Heart right ventricle (tissue), 16 donors: ENCODE measurements at regions not wholly inside any gene's neighbourhood (a gene's known extent, or its start where the extent isn't known, plus 50 kb on each side); places are given as distances from the start of the nearest gene placed in this dataset.

Experiments
- ATAC-seq, 8 donors: fragments of 200-7000 bp; cut with Tn5 transposase; one replicate each; pipeline ENCODE4 v1.9.1; 2020; ENCODE audit warnings: mild to moderate bottlenecking in 8 of 8, moderate library complexity in 8 of 8, moderate number of reproducible peaks in 1 of 8
- DNase-seq, 2 donors: peaks; one replicate each; pipeline ENCODE4 v3.0.0-alpha.2; 2020
- H3K27ac ChIP-seq, 10 donors: fragments of 200-600 bp; sonication (generic) in 2 of 10; one replicate each; pipeline versions ENCODE4 v1.5.0 to v1.8.0; 2020 to 2022; ENCODE audit warnings: mild to moderate bottlenecking in 3 of 10
- H3K27me3 ChIP-seq, 7 donors: fragments of 200-600 bp; one replicate each; pipeline ENCODE4 v1.8.0; 2021 to 2022; ENCODE audit warnings: mild to moderate bottlenecking in 2 of 7
- H3K36me3 ChIP-seq, 9 donors: fragments of 200-600 bp; sonication (generic) in 1 of 9; one replicate each; pipeline versions ENCODE4 v1.5.0 to v1.8.0; 2020 to 2022; ENCODE audit warnings: mild to moderate bottlenecking in 2 of 9
- H3K4me1 ChIP-seq, 9 donors: fragments of 200-600 bp; sonication (generic) in 1 of 9; one replicate each; pipeline versions ENCODE4 v1.5.0 to v1.8.0; 2020 to 2022; ENCODE audit warnings: mild to moderate bottlenecking in 4 of 9
- H3K4me3 ChIP-seq, 10 donors: fragments of 200-600 bp; sonication (generic) in 2 of 10; one replicate each; pipeline versions ENCODE4 v1.5.0 to v1.8.0; 2020 to 2022; ENCODE audit warnings: mild to moderate bottlenecking in 7 of 10, moderate library complexity in 2 of 10
- H3K9me3 ChIP-seq, 11 donors: fragments of 200-600 bp in 10 of 11; sonication (generic) in 2 of 11; one replicate each; pipeline versions ENCODE4 v1.5.0 to v1.8.0; 2013 to 2022; ENCODE audit warnings: mild to moderate bottlenecking in 2 of 11, control low read depth in 1 of 11, moderate library complexity in 1 of 11
- WGBS, 2 donors: extraction: QIAGEN DNeasy Blood & Tissue Kit; methylation state at CpG; one replicate each; pipeline ENCODE4 v1.1.7; 2013; ENCODE audit warnings: inconsistent platforms in 1 of 2; 5-methylcytosine and 5-hydroxymethylcytosine counted together
- intact Hi-C, 10 donors: fragments of 100-400 bp; cut with DNase I; formaldehyde crosslinking; loops; one replicate each; pipeline versions ENCODE4 v1.11.1 to v1.14.2; 2022
- TF ChIP-seq, protein P1 (sequence below), 9 donors: fragments of 200-600 bp; sonication (generic) in 2 of 9; IDR thresholded peaks; one replicate each; pipeline versions ENCODE4 v1.5.0 to v1.8.0; 2021 to 2022; ENCODE audit warnings: antibody characterized with exemption in 9 of 9, mild to moderate bottlenecking in 5 of 9, moderate library complexity in 1 of 9
- donor health status: Arrhythmogenic right ventricular cardiomyopathy.
- donor health status: ischemic (EF 13 %, LVEDD 7.1; RV severe dilation, severe dysfunction).
- donor health status: healthy with polysubstance abuse.
- donor health status: DM: no; HTN: yes; CAD: no.
- donor health status: DM: no; HTN: no; CAD: no.
- donor health status: ischemic (EF 25% LVEDD 6.9; RV normal size, moderate dysfunction).
- donor health status: ischemic (EF 25% LVEDD 5.7; RV mildly dilated, moderate dysfunction).
- donor health status: healthy.
- donor health status: DM: yes; HTN: yes; CAD: no.
- donor health status: Ischemic cardiomyopathy.
- donor health status: ischemic (EF 35%, LVEDD 5.7; RV mildly dilated, moderate dysfunction).
- donor health status: nonischemic (EF 11% LVEDD 7.7; RV severe dilation, severe dysfunction).
- donor health status: DM: yes; HTN: yes; CAD: no.
- donor health status: PGD.
- donor health status: ischemic (EF 29% LVEDD 5.4; RV normal size, mild dysfunction).
- donor health status: nonischemic (EF 23%, LVEDD 6.1; RV moderate dilation, normal function).

DNA sequence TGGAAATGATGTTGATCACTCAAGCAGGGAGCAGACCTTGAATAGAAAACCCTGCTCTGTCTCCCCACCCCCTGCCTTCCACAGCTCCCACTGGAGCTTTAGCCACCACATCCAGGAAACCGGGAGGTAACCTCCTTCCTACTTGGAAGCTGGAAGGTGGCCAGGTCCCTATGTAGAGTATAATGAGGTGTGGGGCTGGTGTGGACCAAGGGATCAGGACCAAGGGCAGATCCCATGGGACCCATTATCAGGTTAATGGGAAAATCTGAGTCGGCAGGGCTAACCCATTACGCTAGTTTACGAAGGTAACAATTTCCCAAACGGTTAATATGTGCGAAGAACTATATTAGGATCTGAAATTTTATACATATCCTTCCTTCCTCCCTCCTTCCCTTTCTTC lies 321.9 kb downstream of the MIAT start:
- Histone ChIP-seq H3K4me1 (no peaks in the 10 kb centered on the region), H3K27me3 (peaks cover 0 to 65% (median 0%) of the 10 kb centered on the region in 7 donors), H3K9me3 (peaks cover 0 to 6% (median 0%) of the 10 kb centered on the region in 11 donors), H3K4me3 (no peak overlapping the region), H3K27ac (no peak overlapping the region), H3K36me3 (no peaks in the 10 kb centered on the region)
- WGBS, 2 donors, result 25% methylated on average over 6 of the region's 6 CpGs
- ATAC-seq, result peak in 1 of 8 donors; percentile 35
- no peak for DNase-seq
- intact Hi-C loops, result no loop called here
- TF ChIP-seq, protein P1, sequence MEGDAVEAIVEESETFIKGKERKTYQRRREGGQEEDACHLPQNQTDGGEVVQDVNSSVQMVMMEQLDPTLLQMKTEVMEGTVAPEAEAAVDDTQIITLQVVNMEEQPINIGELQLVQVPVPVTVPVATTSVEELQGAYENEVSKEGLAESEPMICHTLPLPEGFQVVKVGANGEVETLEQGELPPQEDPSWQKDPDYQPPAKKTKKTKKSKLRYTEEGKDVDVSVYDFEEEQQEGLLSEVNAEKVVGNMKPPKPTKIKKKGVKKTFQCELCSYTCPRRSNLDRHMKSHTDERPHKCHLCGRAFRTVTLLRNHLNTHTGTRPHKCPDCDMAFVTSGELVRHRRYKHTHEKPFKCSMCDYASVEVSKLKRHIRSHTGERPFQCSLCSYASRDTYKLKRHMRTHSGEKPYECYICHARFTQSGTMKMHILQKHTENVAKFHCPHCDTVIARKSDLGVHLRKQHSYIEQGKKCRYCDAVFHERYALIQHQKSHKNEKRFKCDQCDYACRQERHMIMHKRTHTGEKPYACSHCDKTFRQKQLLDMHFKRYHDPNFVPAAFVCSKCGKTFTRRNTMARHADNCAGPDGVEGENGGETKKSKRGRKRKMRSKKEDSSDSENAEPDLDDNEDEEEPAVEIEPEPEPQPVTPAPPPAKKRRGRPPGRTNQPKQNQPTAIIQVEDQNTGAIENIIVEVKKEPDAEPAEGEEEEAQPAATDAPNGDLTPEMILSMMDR (IDR thresholded peaks at IDR 0.05), result no peak

DNA sequence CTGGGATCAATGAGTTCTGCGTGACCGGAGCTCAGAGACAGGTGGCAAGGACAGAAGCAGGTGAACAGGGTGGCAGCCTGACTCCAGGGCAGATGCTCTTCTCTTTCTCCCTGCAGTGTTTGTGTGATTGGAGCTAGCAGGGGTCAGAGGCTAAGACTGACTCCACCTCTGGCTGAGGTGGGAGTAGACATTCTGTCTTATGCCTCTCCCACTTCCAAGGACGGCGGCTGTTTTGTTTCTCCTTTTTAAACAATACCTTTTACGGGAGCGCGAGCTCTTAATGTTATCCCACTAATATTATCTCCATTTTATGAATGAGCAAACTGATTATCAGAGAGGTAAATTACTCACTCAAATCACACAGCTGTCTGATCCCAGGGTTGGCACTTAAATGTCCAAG lies 323.7 kb downstream of the MIAT start:
- WGBS, 2 donors, result 88 to 90% methylated on average over 7 of the region's 7 CpGs
- TF ChIP-seq, protein P1 (IDR thresholded peaks at IDR 0.05), result no peak
- Histone ChIP-seq H3K36me3 (no peaks in the 10 kb centered on the region), H3K4me3 (no peak overlapping the region), H3K27me3 (peaks cover 0 to 57% (median 9%) of the 10 kb centered on the region in 7 donors), H3K4me1 (peaks cover 0 to 5% (median 0%) of the 10 kb centered on the region in 9 donors), H3K9me3 (peaks cover 0 to 6% (median 0%) of the 10 kb centered on the region in 11 donors), H3K27ac (no peak overlapping the region)
- no peak for DNase-seq
- no peak for ATAC-seq
- intact Hi-C loops, result no loop called here

DNA sequence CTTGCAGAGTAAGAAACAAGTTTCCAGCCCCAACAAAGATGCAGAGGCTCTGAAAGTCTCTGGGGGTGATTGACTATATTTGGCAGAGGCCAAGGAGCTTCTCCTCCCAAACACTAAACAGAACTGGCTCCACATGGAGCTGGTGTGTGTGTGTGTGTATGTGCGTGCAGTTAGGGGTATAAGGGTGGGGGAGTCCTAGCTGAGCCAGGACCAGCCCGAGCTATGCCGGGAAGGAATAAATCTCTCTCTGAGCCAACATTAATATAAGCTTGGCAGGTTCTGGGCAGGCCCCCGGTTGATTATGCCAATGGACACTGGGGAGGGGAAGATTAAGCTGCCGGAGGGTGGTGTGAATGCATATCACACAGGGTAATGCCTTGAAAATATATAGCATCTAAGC lies 324.2 kb downstream of the MIAT start:
- no peak overlapping the region for H3K27ac ChIP-seq
- no peak for ATAC-seq
- no peaks in the 10 kb centered on the region for H3K36me3 ChIP-seq
- TF ChIP-seq, protein P1 (IDR thresholded peaks at IDR 0.05), result no peak
- intact Hi-C loops, result no loop called here
- no peak overlapping the region for H3K4me3 ChIP-seq
- H3K4me1 ChIP-seq, result peaks cover 0 to 9% (median 0%) of the 10 kb centered on the region in 9 donors
- peaks cover 0 to 6% (median 0%) of the 10 kb centered on the region in 11 donors for H3K9me3 ChIP-seq
- DNase-seq, result no peak
- peaks cover 0 to 53% (median 9%) of the 10 kb centered on the region in 7 donors for H3K27me3 ChIP-seq
- WGBS, 2 donors, result 72 to 80% methylated on average over 5 of the region's 5 CpGs

DNA sequence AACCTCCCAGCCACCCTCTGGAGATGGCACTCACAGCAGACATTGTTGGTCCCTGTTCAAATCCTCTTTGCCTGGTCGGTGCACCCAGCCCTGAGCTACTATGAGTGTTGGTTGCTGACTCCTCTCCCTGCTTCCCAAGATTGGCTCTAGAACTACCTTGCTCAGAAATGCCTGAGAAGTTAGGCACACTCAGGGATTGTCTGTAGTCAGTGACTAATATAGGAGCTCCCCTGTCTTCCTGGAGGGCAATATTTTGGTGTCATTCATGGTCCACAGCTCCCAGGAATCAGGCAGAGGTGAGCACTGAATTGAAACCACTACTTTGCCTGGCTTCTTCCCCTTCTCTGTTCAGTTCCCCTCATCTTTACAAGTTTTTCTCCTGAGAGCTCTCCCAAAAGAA lies 325.9 kb downstream of the MIAT start:
- H3K4me1 ChIP-seq, result peaks cover 0 to 15% (median 0%) of the 10 kb centered on the region in 9 donors
- no peak for DNase-seq
- ATAC-seq, result no peak
- no peak overlapping the region for H3K4me3 ChIP-seq
- 64 to 76% methylated on average over 1 of the region's 1 CpG for WGBS, 2 donors
- intact Hi-C loops, result no loop called here
- H3K27me3 ChIP-seq, result peaks cover 0 to 36% (median 13%) of the 10 kb centered on the region in 7 donors
- H3K9me3 ChIP-seq, result no peaks in the 10 kb centered on the region
- H3K27ac ChIP-seq, result no peak overlapping the region
- TF ChIP-seq, protein P1 (IDR thresholded peaks at IDR 0.05), result no peak
- H3K36me3 ChIP-seq, result no peaks in the 10 kb centered on the region
